ENCODE measurements at regions not wholly inside any gene's neighbourhood (a gene's known extent, or its start where the extent isn't known, plus 50 kb on each side); places are given as distances from the start of the nearest gene placed in this dataset.

DNA sequence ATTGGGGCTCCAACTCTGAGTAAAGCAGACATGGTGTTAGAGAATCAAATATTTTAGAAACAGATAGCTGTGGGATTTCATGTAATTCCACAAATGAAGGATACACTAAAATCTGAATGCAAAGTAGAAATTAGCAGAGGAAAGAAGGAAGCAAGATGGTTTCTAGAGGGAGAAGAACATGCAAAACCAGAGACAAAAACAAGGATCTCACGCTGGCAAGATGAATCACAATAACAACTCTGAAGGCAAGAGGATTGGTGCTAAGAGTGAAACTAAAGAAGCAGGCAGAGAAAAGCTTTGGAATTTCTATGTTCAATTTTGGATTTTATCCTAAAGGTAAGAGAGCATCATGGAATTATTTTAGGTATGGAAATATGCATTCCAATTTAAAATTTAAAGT is 857.2 kb upstream of the COX7C start:
- TF ChIP-seq, protein P1, sequence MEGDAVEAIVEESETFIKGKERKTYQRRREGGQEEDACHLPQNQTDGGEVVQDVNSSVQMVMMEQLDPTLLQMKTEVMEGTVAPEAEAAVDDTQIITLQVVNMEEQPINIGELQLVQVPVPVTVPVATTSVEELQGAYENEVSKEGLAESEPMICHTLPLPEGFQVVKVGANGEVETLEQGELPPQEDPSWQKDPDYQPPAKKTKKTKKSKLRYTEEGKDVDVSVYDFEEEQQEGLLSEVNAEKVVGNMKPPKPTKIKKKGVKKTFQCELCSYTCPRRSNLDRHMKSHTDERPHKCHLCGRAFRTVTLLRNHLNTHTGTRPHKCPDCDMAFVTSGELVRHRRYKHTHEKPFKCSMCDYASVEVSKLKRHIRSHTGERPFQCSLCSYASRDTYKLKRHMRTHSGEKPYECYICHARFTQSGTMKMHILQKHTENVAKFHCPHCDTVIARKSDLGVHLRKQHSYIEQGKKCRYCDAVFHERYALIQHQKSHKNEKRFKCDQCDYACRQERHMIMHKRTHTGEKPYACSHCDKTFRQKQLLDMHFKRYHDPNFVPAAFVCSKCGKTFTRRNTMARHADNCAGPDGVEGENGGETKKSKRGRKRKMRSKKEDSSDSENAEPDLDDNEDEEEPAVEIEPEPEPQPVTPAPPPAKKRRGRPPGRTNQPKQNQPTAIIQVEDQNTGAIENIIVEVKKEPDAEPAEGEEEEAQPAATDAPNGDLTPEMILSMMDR (IDR thresholded peaks at IDR 0.05), result no peak
- TF ChIP-seq POLR2A (IDR thresholded peaks at IDR 0.05) (no peak), POLR2AphosphoS5 (IDR thresholded peaks at IDR 0.05) (no peak)
